ENCODE measurements at regions not wholly inside any gene's neighbourhood (a gene's known extent, or its start where the extent isn't known, plus 50 kb on each side); places are given as distances from the start of the nearest gene placed in this dataset.
"Not testable (repeated sequence)": the region's sequence is repeated elsewhere in the genome, so short reads cannot be mapped to it uniquely, and the experiment has no call there.

DNA sequence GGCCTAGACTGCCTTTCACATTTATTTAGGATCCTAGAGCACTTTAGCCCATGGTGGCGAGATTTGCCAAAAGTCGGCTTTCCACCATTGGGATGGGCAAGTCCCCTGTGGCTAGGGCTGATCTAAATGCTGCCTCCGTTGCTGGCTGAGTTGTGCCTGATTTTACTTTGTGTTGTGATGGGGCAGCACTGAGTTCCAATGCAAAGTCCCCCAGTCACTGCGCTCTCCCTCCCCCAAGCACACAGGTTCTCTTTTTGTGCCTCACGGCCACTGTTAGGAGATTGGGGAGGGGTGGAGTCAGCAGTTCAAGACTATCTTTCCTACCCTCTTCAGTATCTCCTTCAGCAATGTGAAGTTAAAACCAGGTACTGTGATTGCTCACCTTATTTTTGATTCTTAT is 66.7 kb upstream of the COX20 start:
- no peak overlapping the region for H2AFZ ChIP-seq (ENCODE audit: insufficient read depth, low read depth, low read length, poor library complexity, severe bottlenecking)
- no peaks in the 10 kb centered on the region for H4K20me1 ChIP-seq (ENCODE audit: insufficient read depth, low read length)
- no peak overlapping the region for H3K27ac Mint-ChIP-seq
- H3K4me1 ChIP-seq (ENCODE audit: control insufficient read depth in 1 of 2, insufficient read depth in 2 of 2, low read length in 2 of 2) = no peaks in the 10 kb centered on the region
- no peak for DNase-seq
- H3K9me3 Mint-ChIP-seq = peaks cover 0 to 3% (median 0%) of the 10 kb centered on the region in 7 donors
- no peak overlapping the region for H3K4me3 ChIP-seq (replicated peaks in 1 of 3; ENCODE audit: low read depth in 2 of 3, low read length in 3 of 3)
- H3K79me2 ChIP-seq (ENCODE audit: insufficient read depth, low read length) = no peaks in the 10 kb centered on the region
- peaks cover 3 to 15% (median 5%) of the 10 kb centered on the region in 3 donors for H3K27me3 Mint-ChIP-seq (ENCODE audit: low read depth in 3 of 3)
- H3K9me3 ChIP-seq (replicated peaks in 1 of 2; ENCODE audit: control insufficient read depth in 1 of 2, insufficient read depth in 1 of 2, low read length in 2 of 2) = no peaks in the 10 kb centered on the region
- H3K36me3 ChIP-seq (replicated peaks in 1 of 2; ENCODE audit: control insufficient read depth in 1 of 2, insufficient read depth in 2 of 2, low read length in 2 of 2) = no peaks in the 10 kb centered on the region
- no peak overlapping the region for H3K4me3 Mint-ChIP-seq
- no peak overlapping the region for H3K27ac ChIP-seq (ENCODE audit: low read depth in 1 of 2, low read length in 2 of 2)
- H3K9ac ChIP-seq (ENCODE audit: insufficient read depth, low read length, poor library complexity, severe bottlenecking) = no peak overlapping the region
- 100% methylated on average over 1 of the region's 5 CpGs for WGBS (ENCODE audit: insufficient coverage)
- H3K36me3 Mint-ChIP-seq = no peaks in the 10 kb centered on the region
- no peaks in the 10 kb centered on the region for H3K4me1 Mint-ChIP-seq
- intact Hi-C loops (cut with micrococcal nuclease) = no loop called here
- no peak overlapping the region for H3K4me2 ChIP-seq (replicated peaks; ENCODE audit: extremely low read depth, low read length, poor library complexity, severe bottlenecking)
- TF ChIP-seq, protein P1, sequence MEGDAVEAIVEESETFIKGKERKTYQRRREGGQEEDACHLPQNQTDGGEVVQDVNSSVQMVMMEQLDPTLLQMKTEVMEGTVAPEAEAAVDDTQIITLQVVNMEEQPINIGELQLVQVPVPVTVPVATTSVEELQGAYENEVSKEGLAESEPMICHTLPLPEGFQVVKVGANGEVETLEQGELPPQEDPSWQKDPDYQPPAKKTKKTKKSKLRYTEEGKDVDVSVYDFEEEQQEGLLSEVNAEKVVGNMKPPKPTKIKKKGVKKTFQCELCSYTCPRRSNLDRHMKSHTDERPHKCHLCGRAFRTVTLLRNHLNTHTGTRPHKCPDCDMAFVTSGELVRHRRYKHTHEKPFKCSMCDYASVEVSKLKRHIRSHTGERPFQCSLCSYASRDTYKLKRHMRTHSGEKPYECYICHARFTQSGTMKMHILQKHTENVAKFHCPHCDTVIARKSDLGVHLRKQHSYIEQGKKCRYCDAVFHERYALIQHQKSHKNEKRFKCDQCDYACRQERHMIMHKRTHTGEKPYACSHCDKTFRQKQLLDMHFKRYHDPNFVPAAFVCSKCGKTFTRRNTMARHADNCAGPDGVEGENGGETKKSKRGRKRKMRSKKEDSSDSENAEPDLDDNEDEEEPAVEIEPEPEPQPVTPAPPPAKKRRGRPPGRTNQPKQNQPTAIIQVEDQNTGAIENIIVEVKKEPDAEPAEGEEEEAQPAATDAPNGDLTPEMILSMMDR (IDR thresholded peaks at IDR 0.05) = no peak
- H3K27me3 ChIP-seq (ENCODE audit: control insufficient read depth in 2 of 2, insufficient read depth in 2 of 2, low read length in 2 of 2) = no peaks in the 10 kb centered on the region

DNA sequence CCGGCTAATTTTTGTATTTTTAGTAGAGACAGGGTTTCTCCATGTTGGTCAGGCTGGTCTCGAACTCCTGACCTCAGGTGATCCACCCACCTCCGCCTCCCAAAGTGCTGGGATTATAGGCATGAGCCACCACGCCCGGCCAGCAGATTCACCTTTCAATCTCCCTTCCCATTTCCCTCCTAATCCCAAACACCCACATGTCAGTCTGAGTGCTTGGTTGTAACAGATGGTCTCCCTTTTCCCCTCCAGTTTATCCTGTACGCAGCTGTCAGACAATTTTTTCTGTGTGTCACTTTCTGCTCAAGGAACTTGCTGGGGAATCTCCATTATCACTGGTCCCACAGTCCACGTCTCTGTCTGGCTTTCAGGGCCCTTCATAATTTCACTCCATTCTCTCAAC is 64.9 kb upstream of the COX20 start:
- H3K9ac ChIP-seq (ENCODE audit: insufficient read depth, low read length, poor library complexity, severe bottlenecking); H3K79me2 ChIP-seq (ENCODE audit: insufficient read depth, low read length); H4K20me1 ChIP-seq (ENCODE audit: insufficient read depth, low read length); H3K27me3 Mint-ChIP-seq (ENCODE audit: low read depth in 3 of 3); H2AFZ ChIP-seq (ENCODE audit: insufficient read depth, low read depth, low read length, poor library complexity, severe bottlenecking); H3K36me3 Mint-ChIP-seq; H3K4me1 Mint-ChIP-seq; H3K9me3 Mint-ChIP-seq; H3K4me2 ChIP-seq (replicated peaks; ENCODE audit: extremely low read depth, low read length, poor library complexity, severe bottlenecking); H3K36me3 ChIP-seq (replicated peaks in 1 of 2; ENCODE audit: control insufficient read depth in 1 of 2, insufficient read depth in 2 of 2, low read length in 2 of 2); H3K4me3 ChIP-seq (replicated peaks in 1 of 3; ENCODE audit: low read depth in 2 of 3, low read length in 3 of 3); H3K27ac ChIP-seq (ENCODE audit: low read depth in 1 of 2, low read length in 2 of 2); DNase-seq; H3K4me1 ChIP-seq (ENCODE audit: control insufficient read depth in 1 of 2, insufficient read depth in 2 of 2, low read length in 2 of 2); intact Hi-C loops (cut with micrococcal nuclease); H3K27ac Mint-ChIP-seq; H3K4me3 Mint-ChIP-seq; H3K27me3 ChIP-seq (ENCODE audit: control insufficient read depth in 2 of 2, insufficient read depth in 2 of 2, low read length in 2 of 2); H3K9me3 ChIP-seq (replicated peaks in 1 of 2; ENCODE audit: control insufficient read depth in 1 of 2, insufficient read depth in 1 of 2, low read length in 2 of 2): not testable (repeated sequence)
- WGBS (ENCODE audit: insufficient coverage) = 96% methylated on average over 2 of the region's 7 CpGs
